22Rv1 (cell line): ENCODE measurements at regions not wholly inside any gene's neighbourhood (a gene's known extent, or its start where the extent isn't known, plus 50 kb on each side); places are given as distances from the start of the nearest gene placed in this dataset.

ENCODE experiments used
- CTCF ChIP-seq: fragments of 450-650 bp; IDR thresholded peaks from 2 replicates; pipeline ENCODE4 v1.5.1; 2017; ENCODE audit warnings: mild to moderate bottlenecking
- ZFX ChIP-seq: fragments of 450-650 bp; IDR thresholded peaks from 2 replicates; pipeline ENCODE4 v1.6.1; 2017; ENCODE audit warnings: antibody characterized with exemption, borderline replicate concordance

- no peak for TF ChIP-seq CTCF
- no peak for TF ChIP-seq ZFX
Observed at GRCh38 chr10:65793738-65794425, 1132.0 kb upstream of the LRRTM3 start.
